KOPT-K1 (cell line): ENCODE measurements at regions not wholly inside any gene's neighbourhood (a gene's known extent, or its start where the extent isn't known, plus 50 kb on each side); places are given as distances from the start of the nearest gene placed in this dataset.
"Not testable (repeated sequence)": the region's sequence is repeated elsewhere in the genome, so short reads cannot be mapped to it uniquely, and the experiment has no call there.

Experiments used
- H3K27ac ChIP-seq: fragments of 200-600 bp; sonication (generic); 2 replicates; pipeline ENCODE4 v1.5.1; 2016; ENCODE audit warnings: antibody characterized with exemption, mild to moderate bottlenecking, low read depth, low read length; ENCODE audit not compliant: poor library complexity, severe bottlenecking
- H3K36me3 ChIP-seq: fragments of 200-600 bp; sonication (generic); 2 replicates; pipeline ENCODE4 v1.5.1; 2017; ENCODE audit warnings: antibody characterized with exemption, mild to moderate bottlenecking, low read length, moderate library complexity; ENCODE audit not compliant: insufficient read depth
- H3K9me3 ChIP-seq: fragments of 200-600 bp; sonication (generic); 2 replicates; pipeline ENCODE4 v1.5.1; 2017; ENCODE audit warnings: antibody characterized with exemption, low read length, mild to moderate bottlenecking; ENCODE audit not compliant: insufficient read depth, poor library complexity, severe bottlenecking

DNA sequence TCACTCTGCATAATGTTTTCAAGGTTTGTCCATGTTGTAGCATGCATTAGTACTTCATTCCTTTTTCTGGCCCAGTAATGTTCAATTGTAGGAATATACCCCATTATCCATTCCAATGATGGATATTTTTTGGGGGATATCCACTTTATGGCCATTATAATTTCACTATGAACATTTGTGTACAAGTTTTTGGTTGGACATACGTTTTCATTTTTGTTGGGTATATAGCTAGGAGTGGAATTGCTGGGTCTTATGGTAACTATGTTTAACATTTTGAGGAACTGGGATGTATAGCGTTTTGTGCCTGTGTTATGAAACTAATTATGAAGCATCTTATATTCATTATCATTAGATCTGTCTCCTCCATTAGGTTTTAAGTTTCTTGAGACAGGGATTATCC lies 191.6 kb downstream of the TM9SF2 start:
- Histone ChIP-seq H3K36me3 (no peaks in the 10 kb centered on the region), H3K9me3 (no peaks in the 10 kb centered on the region), H3K27ac (no peak overlapping the region)

DNA sequence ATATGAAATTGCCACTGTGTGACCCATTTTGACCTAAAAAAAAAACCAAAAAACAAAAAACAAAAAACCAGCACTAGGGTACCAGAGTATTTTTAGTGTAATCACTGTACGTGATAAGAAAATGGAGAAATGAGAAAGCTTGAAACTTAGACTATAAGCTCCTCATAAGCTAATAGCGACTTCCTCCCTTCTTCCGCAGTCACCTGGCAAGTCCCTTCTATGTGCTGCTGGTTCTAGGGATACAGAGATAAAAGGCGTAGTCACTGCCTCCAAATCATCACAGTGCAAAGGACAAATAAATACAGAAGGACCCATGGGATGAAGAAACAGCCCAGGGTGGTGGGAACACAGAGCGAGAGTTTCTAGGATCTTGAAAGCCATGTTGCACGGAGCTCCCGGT lies 190.3 kb downstream of the TM9SF2 start:
- H3K9me3 ChIP-seq, result no peaks in the 10 kb centered on the region
- H3K36me3 ChIP-seq, result no peaks in the 10 kb centered on the region
- H3K27ac ChIP-seq, result no peak overlapping the region

DNA sequence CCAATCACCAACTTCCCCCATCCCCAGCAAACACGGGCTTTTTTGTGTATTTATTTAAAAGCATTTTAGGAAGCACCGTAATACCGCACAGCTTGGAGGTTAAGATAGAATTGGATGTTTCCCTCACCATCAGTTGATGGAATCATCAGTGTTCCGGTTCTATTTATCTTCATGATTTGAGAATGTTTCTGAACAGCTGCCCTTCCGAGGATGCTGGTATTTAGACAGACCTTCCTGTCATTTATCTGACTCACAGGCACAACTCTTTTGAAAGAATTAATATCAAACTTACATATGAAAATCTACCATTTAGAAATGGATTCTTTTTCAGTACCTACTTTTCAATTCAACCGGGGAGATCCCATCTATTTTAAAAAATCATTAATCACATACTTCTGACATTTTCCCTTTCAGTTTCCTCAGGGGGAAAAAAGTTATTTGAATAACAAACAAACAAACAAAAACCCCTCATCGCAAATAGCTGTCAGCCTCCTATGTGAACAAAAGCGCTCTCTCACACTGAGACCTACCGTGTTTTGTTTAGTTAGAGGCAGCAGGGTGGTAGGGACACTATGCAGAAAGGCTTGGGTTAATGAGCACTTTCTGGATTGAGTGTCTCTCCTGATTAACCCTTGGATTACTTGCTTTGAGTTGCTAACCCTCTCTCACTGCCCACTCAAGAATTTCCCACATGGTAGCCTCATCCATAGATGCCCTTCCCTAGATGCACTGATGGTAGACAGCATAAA lies 189.3 kb downstream of the TM9SF2 start:
- no peaks in the 10 kb centered on the region for H3K36me3 ChIP-seq
- H3K9me3 ChIP-seq, result no peaks in the 10 kb centered on the region
- no peak overlapping the region for H3K27ac ChIP-seq

- no peak overlapping the region for H3K27ac ChIP-seq
- no peaks in the 10 kb centered on the region for H3K36me3 ChIP-seq
- H3K9me3 ChIP-seq, result no peaks in the 10 kb centered on the region
Measured at GRCh38 chr13:99689955-99690354, 188.7 kb downstream of the TM9SF2 start.

DNA sequence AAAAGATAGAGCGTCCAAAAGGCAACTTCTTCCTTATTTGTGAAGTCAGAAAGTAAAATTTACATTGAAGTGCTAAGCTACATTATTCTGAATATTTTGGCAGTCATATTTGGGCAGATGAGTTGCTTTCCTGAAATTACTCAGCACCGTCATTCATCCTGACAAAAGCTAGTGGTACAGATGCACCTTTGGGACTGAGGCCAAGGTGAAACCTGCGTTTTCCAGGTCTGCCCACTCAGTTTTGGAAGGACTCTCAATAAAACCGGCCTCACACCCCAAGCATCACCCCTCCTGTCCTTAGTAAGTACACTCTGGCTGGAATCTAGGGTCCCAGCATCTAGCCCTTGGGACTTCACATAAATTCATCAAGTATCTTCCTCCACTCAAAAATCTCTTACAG lies 187.5 kb downstream of the TM9SF2 start:
- H3K9me3 ChIP-seq, result no peaks in the 10 kb centered on the region
- no peaks in the 10 kb centered on the region for H3K36me3 ChIP-seq
- no peak overlapping the region for H3K27ac ChIP-seq

GRCh38 chr13:99687723-99688397 lies 186.6 kb downstream of the TM9SF2 start:
- H3K9me3 ChIP-seq, result no peaks in the 10 kb centered on the region

DNA sequence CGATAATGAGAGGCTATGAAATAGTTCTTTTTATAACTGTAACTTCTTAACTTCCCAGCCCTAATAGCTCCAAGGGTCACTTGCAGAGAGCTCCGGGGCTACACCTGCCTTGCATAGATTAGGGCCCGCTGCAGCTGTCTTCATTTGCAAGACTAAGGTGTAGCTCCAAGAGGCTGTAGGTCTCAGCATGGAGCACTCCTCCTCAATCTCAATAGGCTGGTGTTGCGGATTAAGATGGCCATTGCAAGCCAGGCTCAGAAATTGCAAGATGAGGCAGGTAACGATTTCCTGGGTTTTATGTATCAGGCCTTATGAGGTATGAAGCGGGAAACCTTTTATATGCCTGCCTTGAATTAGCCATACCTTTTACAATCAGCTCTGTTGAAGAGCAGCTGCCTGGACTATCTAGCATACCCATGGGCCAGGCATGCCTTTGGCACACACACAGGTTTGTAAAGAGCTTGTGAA lies 185.7 kb downstream of the TM9SF2 start:
- Histone ChIP-seq H3K9me3 (no peaks in the 10 kb centered on the region), H3K27ac (no peak overlapping the region), H3K36me3 (no peaks in the 10 kb centered on the region)

More at GRCh38 chr13:99687723-99688397, 186.6 kb downstream of the TM9SF2 start:
- H3K27ac ChIP-seq, result no peak overlapping the region
- H3K36me3 ChIP-seq, result no peaks in the 10 kb centered on the region

GRCh38 chr13:99686157-99686572 lies 184.9 kb downstream of the TM9SF2 start:
- Histone ChIP-seq H3K9me3 (no peaks in the 10 kb centered on the region), H3K27ac (no peak overlapping the region), H3K36me3 (no peaks in the 10 kb centered on the region)

GRCh38 chr13:99681695-99682094 lies 180.4 kb downstream of the TM9SF2 start:
- Histone ChIP-seq H3K9me3 (no peaks in the 10 kb centered on the region), H3K36me3 (no peaks in the 10 kb centered on the region), H3K27ac (no peak overlapping the region)

DNA sequence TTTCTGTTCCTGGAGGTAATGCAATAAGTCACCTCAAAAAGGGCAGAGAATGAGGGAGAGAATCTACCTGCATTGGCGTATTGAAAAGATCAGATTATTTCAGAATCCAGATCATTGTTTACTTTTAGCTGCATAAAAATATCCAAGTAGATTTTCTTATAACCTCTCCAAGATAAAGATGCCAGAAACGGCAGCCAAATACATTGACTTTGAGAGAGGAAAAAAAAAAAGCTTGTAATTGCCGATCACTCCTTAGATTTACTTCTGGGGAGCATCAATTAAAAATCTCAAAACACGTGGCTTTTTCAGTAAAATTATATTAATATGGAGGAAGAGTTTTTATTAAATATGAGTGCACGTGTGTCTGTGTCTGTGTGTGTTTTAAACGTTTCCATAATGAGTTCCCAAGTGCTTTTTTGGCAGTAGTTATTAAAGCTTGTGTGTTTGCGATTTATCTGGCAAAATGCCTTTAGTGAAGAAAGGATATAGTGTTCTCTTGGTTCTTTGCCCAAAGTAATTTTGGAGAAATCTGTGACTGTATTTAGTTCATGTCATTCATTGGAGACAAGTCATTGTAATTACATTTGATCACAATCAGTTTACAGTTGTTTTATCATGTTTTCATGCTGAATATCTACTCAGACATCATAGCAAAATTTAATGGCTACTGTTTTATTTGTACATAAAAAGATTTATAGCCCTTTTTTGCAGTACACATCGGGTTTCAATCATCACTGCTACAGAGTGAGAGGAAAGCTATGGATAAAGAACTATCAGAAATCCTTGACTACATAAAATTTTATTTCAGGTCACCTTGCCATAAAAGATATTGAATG lies 176.1 kb downstream of the TM9SF2 start:
- H3K27ac ChIP-seq, result no peak overlapping the region
- H3K36me3 ChIP-seq, result no peaks in the 10 kb centered on the region
- H3K9me3 ChIP-seq, result no peaks in the 10 kb centered on the region

GRCh38 chr13:99671746-99672145 lies 170.5 kb downstream of the TM9SF2 start:
- H3K27ac ChIP-seq, result no peak overlapping the region
- H3K9me3 ChIP-seq, result no peaks in the 10 kb centered on the region
- no peaks in the 10 kb centered on the region for H3K36me3 ChIP-seq

GRCh38 chr13:99669096-99669495 lies 167.8 kb downstream of the TM9SF2 start:
- H3K9me3 ChIP-seq, H3K27ac ChIP-seq, H3K36me3 ChIP-seq: not testable (repeated sequence)

GRCh38 chr13:99666146-99666805 lies 165.0 kb downstream of the TM9SF2 start:
- H3K27ac ChIP-seq, result no peak overlapping the region
- H3K36me3 ChIP-seq, result no peaks in the 10 kb centered on the region
- H3K9me3 ChIP-seq, result no peaks in the 10 kb centered on the region

- Histone ChIP-seq H3K9me3 (no peaks in the 10 kb centered on the region), H3K36me3 (no peaks in the 10 kb centered on the region), H3K27ac (no peak overlapping the region)
Measured at GRCh38 chr13:99665711-99666110, 164.4 kb downstream of the TM9SF2 start.

DNA sequence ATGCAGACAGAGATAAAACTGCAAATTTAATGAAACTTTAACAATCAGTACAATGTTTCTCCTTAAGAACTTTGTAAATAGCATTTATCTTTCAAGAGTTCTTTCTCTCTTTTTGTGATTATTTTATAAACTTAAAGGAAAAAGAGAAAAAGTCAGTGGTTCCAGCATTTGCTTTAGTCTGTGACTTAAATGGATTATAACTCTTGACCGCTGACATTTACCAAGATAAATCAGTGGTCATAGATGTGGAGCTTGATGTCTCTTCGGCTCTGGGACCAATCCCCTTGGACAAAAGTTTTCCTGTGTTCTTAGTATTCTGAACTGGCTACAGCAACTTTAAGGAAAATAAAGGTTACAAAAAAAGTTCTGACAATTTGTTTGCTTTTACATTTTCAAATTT lies 162.6 kb downstream of the TM9SF2 start:
- Histone ChIP-seq H3K27ac (no peak overlapping the region), H3K9me3 (no peaks in the 10 kb centered on the region), H3K36me3 (no peaks in the 10 kb centered on the region)
